HEK293T (cell line): ENCODE measurements at regions not wholly inside any gene's neighbourhood (a gene's known extent, or its start where the extent isn't known, plus 50 kb on each side); places are given as distances from the start of the nearest gene placed in this dataset.
A peak's percentile ranks its signal among the peaks of the same experiment; 100 is the strongest.

Experiments used
- CTCF ChIA-PET: fragments of 350-600 bp; formaldehyde crosslinking; extraction: SDS; loops from one replicate; lab custom pipeline; 2021; ENCODE audit warnings: antibody characterized with exemption, inconsistent platforms; lab: Yijun Ruan, JAX
- POLR2A ChIA-PET: fragments of 350-600 bp; formaldehyde crosslinking; extraction: SDS; loops from one replicate; lab custom pipeline; 2020; ENCODE audit warnings: antibody characterized with exemption, inconsistent platforms; lab: Yijun Ruan, JAX
- DNase-seq: peaks from one replicate; pipeline ENCODE4 v3.0.0; 2012; ENCODE audit warnings: mixed read lengths; ENCODE audit errors: extremely low spot score
- ARNT ChIP-seq: fragments of 450-650 bp; IDR thresholded peaks from 2 replicates; pipeline ENCODE4 v1.6.1; 2017; ENCODE audit warnings: mild to moderate bottlenecking
- BHLHE40 ChIP-seq: fragments of 450-650 bp; IDR thresholded peaks from 2 replicates; pipeline ENCODE4 v1.6.1; 2016; ENCODE audit warnings: mild to moderate bottlenecking, moderate library complexity, borderline replicate concordance
- CTBP1 ChIP-seq: fragments of 450-650 bp; IDR thresholded peaks from 2 replicates; pipeline ENCODE4 v1.6.1; 2016; ENCODE audit warnings: borderline replicate concordance
- ELF4 ChIP-seq: fragments of 450-650 bp; IDR thresholded peaks from 2 replicates; pipeline ENCODE4 v1.6.1; 2017; ENCODE audit warnings: antibody characterized with exemption
- FOXA1 ChIP-seq: fragments of 450-650 bp; IDR thresholded peaks from 2 replicates; pipeline ENCODE4 v1.6.1; 2016; ENCODE audit warnings: mild to moderate bottlenecking
- FOXK2 ChIP-seq: fragments of 450-650 bp; IDR thresholded peaks from 2 replicates; pipeline ENCODE4 v1.6.1; 2016; ENCODE audit warnings: mild to moderate bottlenecking
- FOXM1 ChIP-seq: fragments of 450-650 bp; IDR thresholded peaks from 2 replicates; pipeline ENCODE4 v1.6.1; 2017; ENCODE audit warnings: mild to moderate bottlenecking, borderline replicate concordance
- HDGF ChIP-seq: fragments of 450-650 bp; IDR thresholded peaks from 2 replicates; pipeline ENCODE4 v1.6.1; 2017; ENCODE audit warnings: antibody characterized with exemption, borderline replicate concordance
- L3MBTL2 ChIP-seq: fragments of 450-650 bp; conservative IDR thresholded peaks from 2 replicates; pipeline ENCODE4 v1.6.1; 2016; ENCODE audit warnings: mild to moderate bottlenecking
- LEF1 ChIP-seq: fragments of 450-650 bp; IDR thresholded peaks from 2 replicates; pipeline ENCODE4 v1.6.1; 2017; ENCODE audit warnings: mild to moderate bottlenecking, borderline replicate concordance
- NFRKB ChIP-seq: fragments of 450-650 bp; IDR thresholded peaks from 2 replicates; pipeline ENCODE4 v1.6.1; 2016; ENCODE audit warnings: mild to moderate bottlenecking, moderate library complexity
- PKNOX1 ChIP-seq: fragments of 450-650 bp; IDR thresholded peaks from 2 replicates; pipeline ENCODE4 v1.6.1; 2016
- SP1 ChIP-seq: fragments of 450-650 bp; IDR thresholded peaks from 2 replicates; pipeline ENCODE4 v1.6.1; 2017
- SUZ12 ChIP-seq: fragments of 450-650 bp; IDR thresholded peaks from 2 replicates; pipeline ENCODE4 v1.6.1; 2016; ENCODE audit warnings: mild to moderate bottlenecking
- TARDBP ChIP-seq: fragments of 450-650 bp; IDR thresholded peaks from 2 replicates; pipeline ENCODE4 v1.6.1; 2016
- ZNF384 ChIP-seq: fragments of 450-650 bp; IDR thresholded peaks from 2 replicates; pipeline ENCODE4 v1.6.1; 2016

GRCh38 chr3:56878074-56878473 is 76.3 kb upstream of the ARHGEF3 start:
- CTCF ChIA-PET, result no interaction called here
- TF ChIP-seq FOXK2, result no peak
- TF ChIP-seq CTBP1, result no peak
- TF ChIP-seq ELF4, result no peak
- no peak for TF ChIP-seq ZNF384
- no peak for TF ChIP-seq BHLHE40
- TF ChIP-seq PKNOX1, result no peak
- no peak for TF ChIP-seq SP1
- no peak for TF ChIP-seq LEF1
- TF ChIP-seq SUZ12, result no peak
- POLR2A ChIA-PET, result no interaction called here
- no peak for DNase-seq

- TF ChIP-seq CTBP1, result no peak
- no peak for TF ChIP-seq ARNT
- TF ChIP-seq PKNOX1, result no peak
- no peak for TF ChIP-seq SP1
- TF ChIP-seq L3MBTL2, result no peak
- no peak for TF ChIP-seq FOXK2
- no peak for DNase-seq
- ChIA-PET CTCF (interaction anchor here (2.0 kb wide), 1 partner anchor 112 kb away, joined by 7 read pairs; no protein-coding TSS in a partner anchor), POLR2A (no interaction called here)
Measured at GRCh38 chr3:56876916-56877315, 75.2 kb upstream of the ARHGEF3 start.

GRCh38 chr3:56874269-56874668 is 72.5 kb upstream of the ARHGEF3 start:
- no peak for DNase-seq
- TF ChIP-seq LEF1, result no peak
- TF ChIP-seq HDGF, result no peak
- TF ChIP-seq L3MBTL2, result no peak
- TF ChIP-seq ARNT, result no peak
- TF ChIP-seq FOXA1, result no peak
- TF ChIP-seq ZNF384, result no peak
- no peak for TF ChIP-seq SP1
- no peak for TF ChIP-seq CTBP1
- TF ChIP-seq ELF4, result no peak
- TF ChIP-seq FOXM1, result no peak
- TF ChIP-seq PKNOX1, result no peak
- no peak for TF ChIP-seq FOXK2
- TF ChIP-seq BHLHE40, result no peak
- POLR2A ChIA-PET, result no interaction called here
- CTCF ChIA-PET, result no interaction called here

GRCh38 chr3:56870436-56870835 is 68.7 kb upstream of the ARHGEF3 start:
- ChIA-PET POLR2A (no interaction called here), CTCF (no interaction called here)
- TF ChIP-seq FOXK2 (no peak), TARDBP (no peak), L3MBTL2 (no peak), CTBP1 (no peak), SP1 (no peak), FOXA1 (no peak), NFRKB (no peak), ZNF384 (no peak), ARNT (no peak), HDGF (no peak), LEF1 (no peak), PKNOX1 (no peak), FOXM1 (no peak), BHLHE40 (no peak), SUZ12 (no peak)
- no peak for DNase-seq

- ChIA-PET POLR2A (no interaction called here), CTCF (no interaction called here)
- DNase-seq, result no peak
- no peak for TF ChIP-seq SUZ12
- TF ChIP-seq ZNF384, result 0 out of 2 replicates have a peak, but pooled peaks have one; percentile 14
- no peak for TF ChIP-seq NFRKB
- TF ChIP-seq ELF4, result no peak
Measured at GRCh38 chr3:56869157-56869889, 67.6 kb upstream of the ARHGEF3 start.

GRCh38 chr3:56868706-56869105 is 67.0 kb upstream of the ARHGEF3 start:
- no peak for DNase-seq
- POLR2A ChIA-PET, result no interaction called here
- CTCF ChIA-PET, result no interaction called here

More at GRCh38 chr3:56868706-56869105, 67.0 kb upstream of the ARHGEF3 start:
- TF ChIP-seq BHLHE40 (no peak), ZNF384 (no peak), LEF1 (no peak), SUZ12 (no peak), TARDBP (no peak), ARNT (no peak), FOXA1 (no peak), SP1 (no peak), CTBP1 (no peak), HDGF (no peak), FOXK2 (no peak), ELF4 (no peak), PKNOX1 (no peak), L3MBTL2 (no peak), FOXM1 (no peak), NFRKB (no peak)
